ENCODE measurements at regions not wholly inside any gene's neighbourhood (a gene's known extent, or its start where the extent isn't known, plus 50 kb on each side); places are given as distances from the start of the nearest gene placed in this dataset.
"Not testable (repeated sequence)": the region's sequence is repeated elsewhere in the genome, so short reads cannot be mapped to it uniquely, and the experiment has no call there.

DNA sequence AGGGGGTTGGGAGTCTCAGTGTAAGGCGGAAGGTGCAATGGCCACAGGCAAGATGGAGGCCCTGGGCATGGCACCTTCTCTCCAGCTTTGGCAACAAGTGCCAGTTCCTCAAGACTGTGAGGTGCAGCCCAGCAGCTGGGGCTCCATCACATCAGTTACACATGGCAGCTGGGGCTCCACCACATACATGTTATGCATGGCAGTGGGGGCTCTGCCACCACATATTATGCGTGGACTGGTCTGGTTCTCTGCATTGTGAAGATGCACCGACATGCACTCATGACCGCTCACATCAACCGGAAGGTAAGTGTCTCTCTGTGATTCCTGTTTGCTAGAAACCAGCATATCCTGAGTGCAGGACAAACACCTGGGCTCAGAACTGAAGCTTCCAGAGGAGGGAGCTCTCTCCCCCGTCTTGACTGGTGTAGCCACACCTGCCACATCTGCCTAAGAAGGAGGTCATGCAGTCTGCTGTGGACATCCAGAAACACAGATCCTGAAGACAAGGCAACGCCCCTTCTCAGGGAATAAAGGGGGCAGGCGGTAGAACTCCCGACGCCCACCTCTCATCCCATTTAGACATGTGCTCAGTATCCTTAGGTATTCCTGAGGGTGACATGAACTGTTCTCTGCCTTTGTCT is 104.1 kb upstream of the TMPRSS2 start:
- Histone ChIP-seq H3K36me3 (ENCODE audit: insufficient read depth, low read depth, low read length) (no peaks in the 10 kb centered on the region), H3K9ac (ENCODE audit: low read depth, low read length) (no peak overlapping the region), H3K9me3 (ENCODE audit: insufficient read depth, low read depth, low read length) (no peaks in the 10 kb centered on the region), H3K4me3 (ENCODE audit: low read length) (peak overlapping the region; percentile 28; the same call in 1 of the 2 replicates), H3K27me3 (ENCODE audit: insufficient read depth, low read length) (no peaks in the 10 kb centered on the region), H3K27ac (ENCODE audit: low read length) (no peak overlapping the region), H3K4me1 (ENCODE audit: insufficient read depth, low read length) (peaks cover 13% of the 10 kb centered on the region)

DNA sequence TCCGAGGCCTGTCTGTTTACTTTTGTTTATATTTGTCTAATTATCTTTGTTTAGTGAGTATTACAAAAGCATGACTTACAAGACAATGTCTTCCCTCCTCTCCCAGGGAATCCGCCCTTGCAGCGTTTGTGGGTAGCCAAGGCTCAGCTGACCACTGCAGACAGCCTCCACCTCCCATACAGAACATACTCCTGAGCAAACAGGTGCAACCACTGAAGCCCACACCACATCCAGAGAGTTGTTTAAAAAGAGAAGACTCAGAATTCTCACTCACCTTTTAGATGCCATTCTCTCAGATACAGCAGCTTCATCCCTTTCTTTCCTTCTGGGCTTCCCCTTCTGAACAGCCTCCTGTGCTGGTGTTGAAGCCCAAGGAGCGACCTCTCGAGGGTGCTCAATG is 103.5 kb upstream of the TMPRSS2 start:
- no peaks in the 10 kb centered on the region for H3K27me3 ChIP-seq (ENCODE audit: insufficient read depth, low read length)
- no peak overlapping the region for H3K4me3 ChIP-seq (ENCODE audit: low read length)
- H3K4me1 ChIP-seq (ENCODE audit: insufficient read depth, low read length), result peaks cover 13% of the 10 kb centered on the region
- no peak overlapping the region for H3K27ac ChIP-seq (ENCODE audit: low read length)
- no peak overlapping the region for H3K9ac ChIP-seq (ENCODE audit: low read depth, low read length)
- H3K9me3 ChIP-seq (ENCODE audit: insufficient read depth, low read depth, low read length), result no peaks in the 10 kb centered on the region
- H3K36me3 ChIP-seq (ENCODE audit: insufficient read depth, low read depth, low read length), result no peaks in the 10 kb centered on the region

DNA sequence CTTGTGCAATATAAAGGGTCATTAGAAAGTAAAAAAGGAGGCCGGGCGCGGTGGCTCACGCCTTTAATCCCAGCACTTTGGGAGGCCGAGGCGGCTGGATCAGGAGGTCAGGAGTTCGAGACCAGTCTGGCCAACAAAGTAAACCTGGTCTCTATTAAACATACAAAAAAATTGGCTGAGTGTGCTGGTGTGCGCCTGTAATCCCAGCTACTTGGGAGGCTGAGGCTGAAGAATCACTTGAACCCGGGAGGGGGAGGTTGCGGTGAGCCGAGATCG is 102.8 kb upstream of the TMPRSS2 start:
- not testable (repeated sequence) for H3K9me3 ChIP-seq (ENCODE audit: insufficient read depth, low read depth, low read length); H3K36me3 ChIP-seq (ENCODE audit: insufficient read depth, low read depth, low read length); H3K27me3 ChIP-seq (ENCODE audit: insufficient read depth, low read length); H3K9ac ChIP-seq (ENCODE audit: low read depth, low read length); H3K4me3 ChIP-seq (ENCODE audit: low read length); H3K27ac ChIP-seq (ENCODE audit: low read length)
- peaks cover 13% of the 10 kb centered on the region for H3K4me1 ChIP-seq (ENCODE audit: insufficient read depth, low read length)

DNA sequence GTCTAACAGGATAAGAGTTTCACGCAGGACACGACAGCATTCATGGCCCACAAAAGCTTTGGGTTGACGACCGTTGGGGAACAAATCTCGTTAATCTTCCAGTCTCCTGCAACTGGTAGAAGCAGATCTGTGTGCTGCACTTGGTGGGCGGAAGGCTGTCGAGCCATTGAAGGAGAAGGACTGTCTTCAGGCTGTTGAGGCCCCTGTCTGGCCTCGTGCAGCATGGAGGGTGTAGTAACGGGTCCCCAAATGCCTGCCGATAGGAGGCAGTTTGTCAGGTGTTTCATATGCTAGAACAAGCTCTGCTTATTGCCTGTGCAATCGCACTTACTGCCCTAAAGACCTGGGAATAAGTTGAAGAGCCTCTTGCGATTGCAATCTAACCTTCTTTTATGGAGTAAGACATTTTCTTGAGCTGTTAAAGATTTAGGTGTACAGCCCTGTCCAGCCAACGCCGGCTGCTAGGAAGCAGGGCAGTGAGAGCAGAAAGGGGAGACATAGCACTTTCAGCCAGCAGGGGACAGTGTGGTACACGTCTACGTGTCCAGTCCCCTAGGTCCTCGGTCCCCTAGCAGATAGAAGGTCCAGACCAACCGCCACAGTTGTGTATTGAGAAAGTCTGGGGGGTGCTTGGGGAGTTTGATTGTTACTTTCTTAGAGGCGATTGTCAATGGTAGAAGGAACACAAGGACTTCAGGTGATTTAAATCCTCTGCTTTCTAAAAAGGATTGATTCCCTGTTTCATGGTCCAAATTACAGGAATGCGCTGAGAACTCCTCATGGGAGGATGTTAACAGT is 102.3 kb upstream of the TMPRSS2 start:
- Histone ChIP-seq H3K4me3 (ENCODE audit: low read length) (no peak overlapping the region), H3K27me3 (ENCODE audit: insufficient read depth, low read length) (no peaks in the 10 kb centered on the region), H3K4me1 (ENCODE audit: insufficient read depth, low read length) (peaks cover 13% of the 10 kb centered on the region), H3K36me3 (ENCODE audit: insufficient read depth, low read depth, low read length) (no peaks in the 10 kb centered on the region), H3K9ac (ENCODE audit: low read depth, low read length) (no peak overlapping the region), H3K9me3 (ENCODE audit: insufficient read depth, low read depth, low read length) (no peaks in the 10 kb centered on the region), H3K27ac (ENCODE audit: low read length) (no peak overlapping the region)

DNA sequence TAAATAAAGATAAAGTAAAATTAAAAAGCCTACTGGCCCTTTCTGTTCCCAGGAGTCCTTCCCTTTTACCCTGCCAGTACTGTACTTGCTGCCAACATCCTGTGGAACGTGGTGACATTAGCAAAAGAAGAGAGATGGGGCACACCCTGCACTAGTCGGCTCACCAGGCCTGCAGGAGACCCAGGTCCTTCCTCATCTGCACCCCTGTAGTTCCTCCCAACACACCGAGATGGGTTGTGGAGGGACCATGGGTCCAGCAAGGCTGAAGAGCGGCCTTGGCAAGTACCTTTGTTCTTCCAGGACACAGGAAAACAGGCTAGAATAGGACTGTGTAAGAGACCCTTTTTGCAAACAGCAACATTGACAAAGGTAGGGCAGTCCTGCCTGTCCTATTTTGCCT is 98.7 kb upstream of the TMPRSS2 start:
- Histone ChIP-seq H3K4me1 (ENCODE audit: insufficient read depth, low read length) (no peaks in the 10 kb centered on the region; the same call in 1 of the 2 replicates), H3K36me3 (ENCODE audit: insufficient read depth, low read depth, low read length) (no peaks in the 10 kb centered on the region), H3K4me3 (ENCODE audit: low read length) (no peak overlapping the region), H3K9me3 (ENCODE audit: insufficient read depth, low read depth, low read length) (no peaks in the 10 kb centered on the region), H3K9ac (ENCODE audit: low read depth, low read length) (no peak overlapping the region), H3K27me3 (ENCODE audit: insufficient read depth, low read length) (no peaks in the 10 kb centered on the region), H3K27ac (ENCODE audit: low read length) (no peak overlapping the region)

DNA sequence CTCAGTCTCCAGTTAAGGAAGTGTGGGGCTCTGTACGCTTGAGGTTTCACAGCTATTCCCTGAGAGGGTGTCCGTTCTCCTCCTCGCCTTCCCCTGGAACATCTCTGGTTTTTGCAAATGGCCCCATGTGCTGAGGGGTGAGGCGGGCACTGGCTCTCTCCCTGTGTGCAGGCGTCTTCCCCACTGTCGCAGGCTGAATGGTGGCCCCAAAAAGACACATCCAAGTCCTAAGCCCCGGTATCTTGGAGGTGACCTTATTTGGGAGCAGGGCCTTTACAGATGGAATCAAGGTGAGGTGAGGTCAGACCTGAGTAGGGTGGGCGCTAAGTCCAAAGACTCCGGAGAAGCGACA is 98.0 kb upstream of the TMPRSS2 start:
- Histone ChIP-seq H3K4me1 (ENCODE audit: insufficient read depth, low read length) (no peaks in the 10 kb centered on the region; the same call in 1 of the 2 replicates), H3K4me3 (ENCODE audit: low read length) (no peak overlapping the region), H3K9ac (ENCODE audit: low read depth, low read length) (no peak overlapping the region), H3K27me3 (ENCODE audit: insufficient read depth, low read length) (no peaks in the 10 kb centered on the region), H3K27ac (ENCODE audit: low read length) (no peak overlapping the region), H3K9me3 (ENCODE audit: insufficient read depth, low read depth, low read length) (no peaks in the 10 kb centered on the region), H3K36me3 (ENCODE audit: insufficient read depth, low read depth, low read length) (no peaks in the 10 kb centered on the region)

DNA sequence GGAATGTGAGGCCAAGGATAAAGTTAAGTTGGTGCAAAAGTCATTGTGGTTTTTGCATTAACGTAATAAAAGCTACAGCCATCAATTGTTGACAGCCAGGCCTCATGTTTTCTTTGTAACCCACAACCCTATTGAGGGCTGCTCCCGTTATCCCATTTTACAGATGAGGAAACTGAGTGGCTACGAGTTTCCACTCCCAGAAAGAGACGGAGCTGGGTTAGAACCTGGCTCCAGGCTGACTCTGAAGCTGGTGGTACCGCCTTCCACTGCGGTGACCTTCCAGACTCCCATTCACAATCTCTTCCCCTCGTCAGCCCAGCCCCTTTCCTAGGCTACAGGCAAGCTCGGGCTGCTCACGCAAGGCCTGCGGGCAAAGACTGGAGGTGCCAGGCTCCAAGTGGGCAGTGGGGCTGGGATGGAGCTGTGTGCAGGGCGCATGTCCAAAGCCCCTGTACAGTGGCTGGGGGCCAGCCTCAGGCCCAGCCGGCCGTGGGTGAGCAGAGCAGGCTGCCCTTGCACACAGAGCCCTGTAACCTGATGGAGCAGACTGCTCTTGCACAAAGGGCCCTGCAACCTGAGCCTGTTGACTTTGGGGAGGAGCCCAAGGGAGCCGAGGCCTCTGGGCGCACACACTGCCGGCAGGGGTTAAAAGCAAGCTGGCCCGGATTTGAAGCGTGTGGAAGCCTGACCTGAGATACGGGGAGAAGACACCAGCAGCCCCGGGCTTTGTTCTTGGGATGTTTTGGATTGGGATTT is 97.4 kb upstream of the TMPRSS2 start:
- no peak overlapping the region for H3K27ac ChIP-seq (ENCODE audit: low read length)
- H3K4me3 ChIP-seq (ENCODE audit: low read length), result no peak overlapping the region
- H3K27me3 ChIP-seq (ENCODE audit: insufficient read depth, low read length), result no peaks in the 10 kb centered on the region
- H3K4me1 ChIP-seq (ENCODE audit: insufficient read depth, low read length), result no peaks in the 10 kb centered on the region; the same call in 1 of the 2 replicates
- no peak overlapping the region for H3K9ac ChIP-seq (ENCODE audit: low read depth, low read length)
- H3K9me3 ChIP-seq (ENCODE audit: insufficient read depth, low read depth, low read length), result no peaks in the 10 kb centered on the region
- H3K36me3 ChIP-seq (ENCODE audit: insufficient read depth, low read depth, low read length), result no peaks in the 10 kb centered on the region

DNA sequence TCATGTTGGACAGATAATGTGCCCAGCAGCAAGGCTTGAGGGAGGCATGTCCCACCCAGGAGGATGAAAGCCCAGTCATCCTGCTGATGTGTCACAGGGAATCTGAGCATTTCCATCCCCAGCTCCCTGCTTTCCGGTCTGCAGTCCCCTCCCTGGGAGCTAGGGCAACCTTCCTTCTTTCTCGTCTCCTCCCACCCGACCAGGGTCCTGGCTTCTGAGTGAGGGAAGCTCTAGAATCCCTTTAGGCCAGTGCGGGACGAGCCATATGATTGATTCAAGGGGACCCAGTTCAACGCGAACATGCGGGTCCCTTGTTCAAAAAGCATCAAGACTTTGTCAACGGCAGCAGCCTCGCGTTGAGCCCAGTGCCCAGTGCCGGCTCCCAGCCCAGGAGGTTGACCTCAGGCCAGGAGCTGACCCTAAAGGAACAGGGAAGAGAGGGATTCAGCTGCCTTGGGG is 96.7 kb upstream of the TMPRSS2 start:
- Histone ChIP-seq H3K9me3 (ENCODE audit: insufficient read depth, low read depth, low read length) (no peaks in the 10 kb centered on the region), H3K36me3 (ENCODE audit: insufficient read depth, low read depth, low read length) (no peaks in the 10 kb centered on the region), H3K27ac (ENCODE audit: low read length) (no peak overlapping the region), H3K27me3 (ENCODE audit: insufficient read depth, low read length) (no peaks in the 10 kb centered on the region), H3K4me1 (ENCODE audit: insufficient read depth, low read length) (no peaks in the 10 kb centered on the region; the same call in 1 of the 2 replicates), H3K4me3 (ENCODE audit: low read length) (no peak overlapping the region), H3K9ac (ENCODE audit: low read depth, low read length) (no peak overlapping the region)

DNA sequence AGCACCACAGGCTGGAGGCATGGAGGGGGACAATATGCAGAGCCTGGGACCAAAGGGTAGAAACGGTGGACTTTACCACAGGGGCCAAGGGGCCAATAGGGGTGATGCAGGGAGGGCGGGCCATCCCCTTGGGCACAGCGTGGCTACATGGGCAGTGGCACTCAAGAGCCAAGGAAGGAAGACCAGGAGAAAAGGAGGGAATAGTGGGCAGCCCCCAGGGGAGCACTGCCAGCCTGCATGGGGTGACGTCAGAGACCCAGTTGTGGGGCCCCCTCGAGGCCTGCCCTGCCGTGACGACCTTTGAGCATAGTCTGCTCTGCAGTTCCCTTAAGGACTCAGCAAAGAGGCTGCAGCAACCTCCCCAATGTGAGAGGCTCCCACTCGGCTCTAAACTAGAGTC is 95.5 kb upstream of the TMPRSS2 start:
- no peak overlapping the region for H3K27ac ChIP-seq (ENCODE audit: low read length)
- no peaks in the 10 kb centered on the region for H3K9me3 ChIP-seq (ENCODE audit: insufficient read depth, low read depth, low read length)
- no peak overlapping the region for H3K4me3 ChIP-seq (ENCODE audit: low read length)
- no peaks in the 10 kb centered on the region for H3K27me3 ChIP-seq (ENCODE audit: insufficient read depth, low read length)
- no peaks in the 10 kb centered on the region; the same call in 1 of the 2 replicates for H3K4me1 ChIP-seq (ENCODE audit: insufficient read depth, low read length)
- no peaks in the 10 kb centered on the region for H3K36me3 ChIP-seq (ENCODE audit: insufficient read depth, low read depth, low read length)
- H3K9ac ChIP-seq (ENCODE audit: low read depth, low read length), result no peak overlapping the region

DNA sequence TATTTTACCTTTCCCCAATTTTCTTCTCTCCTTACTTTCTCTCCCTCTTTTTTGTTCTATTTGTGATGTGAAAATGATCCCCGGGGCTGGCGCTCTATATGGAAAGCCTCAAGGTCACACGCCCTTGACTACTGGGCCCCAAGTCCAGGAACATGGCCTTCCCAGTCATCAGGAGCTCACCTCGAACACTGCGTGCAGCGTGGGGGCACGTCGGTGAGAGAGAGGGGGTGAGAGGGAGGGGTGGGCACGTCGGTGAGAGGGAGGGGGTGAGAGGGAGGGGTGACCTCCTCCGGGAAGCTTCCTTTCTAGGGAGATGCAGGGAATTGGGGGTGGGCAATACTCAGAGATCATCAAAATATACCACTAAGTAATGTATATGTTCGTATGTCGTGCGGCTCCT is 94.6 kb upstream of the TMPRSS2 start:
- Histone ChIP-seq H3K27ac (ENCODE audit: low read length) (no peak overlapping the region), H3K36me3 (ENCODE audit: insufficient read depth, low read depth, low read length) (no peaks in the 10 kb centered on the region), H3K9ac (ENCODE audit: low read depth, low read length) (no peak overlapping the region), H3K27me3 (ENCODE audit: insufficient read depth, low read length) (no peaks in the 10 kb centered on the region), H3K9me3 (ENCODE audit: insufficient read depth, low read depth, low read length) (no peaks in the 10 kb centered on the region), H3K4me3 (ENCODE audit: low read length) (no peak overlapping the region), H3K4me1 (ENCODE audit: insufficient read depth, low read length) (no peaks in the 10 kb centered on the region; the same call in 1 of the 2 replicates)

DNA sequence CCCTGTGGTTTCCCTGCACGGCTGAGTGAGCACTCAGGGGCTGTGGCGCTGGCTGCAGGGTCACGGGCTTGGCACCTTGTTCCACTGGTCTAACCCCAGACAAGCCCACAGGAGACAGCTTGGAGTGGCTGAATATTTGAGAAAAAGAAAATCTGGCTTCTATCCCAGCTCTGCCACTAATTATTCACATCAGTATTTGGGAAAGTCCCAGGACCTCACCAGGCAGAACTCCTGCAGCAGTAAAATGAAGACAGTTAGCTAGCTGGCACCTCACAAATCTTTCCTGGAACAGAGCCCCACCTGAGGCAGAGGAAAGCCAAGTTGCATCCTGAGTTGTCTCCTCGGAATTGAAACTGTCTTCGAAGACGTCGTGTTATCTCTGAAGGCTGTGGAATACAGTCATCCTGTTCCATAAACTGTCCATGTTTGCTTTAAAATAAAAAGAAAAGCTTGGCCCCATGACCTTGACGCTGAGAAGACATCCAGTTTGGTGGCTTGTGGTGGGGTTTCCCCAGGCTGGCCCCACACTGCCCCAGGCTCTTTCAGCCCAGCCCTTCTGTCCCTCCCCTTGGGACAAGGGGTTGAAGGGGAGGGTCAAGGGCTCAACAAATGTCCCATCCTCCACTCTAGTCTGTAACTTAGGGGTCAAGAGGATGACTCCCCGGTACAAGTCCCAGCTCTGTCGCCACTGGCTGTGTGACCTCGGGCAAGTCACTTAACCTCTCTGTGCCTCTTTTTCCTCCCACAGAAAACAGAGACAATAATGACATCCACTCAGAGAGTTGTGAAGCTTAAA is 93.8 kb upstream of the TMPRSS2 start:
- Histone ChIP-seq H3K27me3 (ENCODE audit: insufficient read depth, low read length) (peaks cover 3% of the 10 kb centered on the region; the same call in 1 of the 2 replicates), H3K9ac (ENCODE audit: low read depth, low read length) (no peak overlapping the region)

More for the DNA sequence above, 93.8 kb upstream of the TMPRSS2 start:
- Histone ChIP-seq H3K4me3 (ENCODE audit: low read length) (no peak overlapping the region), H3K27ac (ENCODE audit: low read length) (no peak overlapping the region), H3K4me1 (ENCODE audit: insufficient read depth, low read length) (no peaks in the 10 kb centered on the region; the same call in 1 of the 2 replicates), H3K9me3 (ENCODE audit: insufficient read depth, low read depth, low read length) (no peaks in the 10 kb centered on the region), H3K36me3 (ENCODE audit: insufficient read depth, low read depth, low read length) (no peaks in the 10 kb centered on the region)
